Right ventricle myocardium superior (tissue), 1 donor: ENCODE measurements at regions not wholly inside any gene's neighbourhood (a gene's known extent, or its start where the extent isn't known, plus 50 kb on each side); places are given as distances from the start of the nearest gene placed in this dataset.

Source experiments
- ATAC-seq: fragments of 200-7000 bp; cut with Tn5 transposase; one replicate; pipeline ENCODE4 v1.9.1; 2020; ENCODE audit warnings: mild to moderate bottlenecking; ENCODE audit not compliant: poor library complexity
- DNase-seq: peaks from one replicate; pipeline ENCODE4 v3.0.0-alpha.2; 2020
- intact Hi-C: fragments of 100-400 bp; cut with DNase I; formaldehyde crosslinking; loops from one replicate; pipeline ENCODE4 v1.11.2; 2022
- donor health status: DM: no; HTN: yes; CAD: no; lungs with severe emphysema.

DNA sequence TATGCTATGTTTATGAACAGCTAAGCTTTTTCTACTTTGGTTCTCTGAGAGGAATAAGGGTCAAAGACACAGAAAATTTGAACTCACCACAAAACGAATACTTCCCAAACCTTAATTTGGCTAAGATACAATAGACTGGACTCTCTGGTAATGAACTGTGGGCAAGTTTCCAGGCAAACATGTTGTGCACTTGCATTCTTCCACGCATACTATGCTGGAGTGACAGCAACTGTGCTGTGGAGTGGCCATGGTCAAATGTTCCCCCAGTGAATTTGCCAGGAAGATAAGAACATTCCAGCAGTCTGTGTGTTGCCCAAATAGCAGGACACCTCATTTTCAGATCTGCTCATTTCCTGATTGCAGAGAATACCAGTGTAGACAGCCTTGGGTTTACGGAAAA lies 275.3 kb upstream of the IL12B start:
- ATAC-seq, result peak; percentile 97

DNA sequence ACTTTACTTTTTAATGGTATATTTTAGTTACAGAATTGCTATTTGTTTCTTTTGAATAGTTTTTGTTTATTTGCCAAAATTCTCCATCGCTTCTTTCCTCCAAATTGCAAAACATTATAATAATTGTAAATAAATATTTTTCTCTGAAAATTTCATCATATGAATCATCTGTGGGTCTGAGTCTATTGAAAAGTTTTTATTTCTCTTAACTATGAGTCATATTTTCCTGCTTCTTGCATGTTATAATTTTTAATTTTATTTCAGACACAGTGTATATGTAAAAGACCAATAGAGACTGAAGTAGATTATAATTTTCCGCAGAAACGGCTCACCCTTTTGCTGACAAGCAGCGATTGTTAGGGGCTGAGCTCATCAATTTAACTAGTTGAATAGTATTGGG lies 279.1 kb upstream of the IL12B start:
- ATAC-seq, result no peak
- intact Hi-C loops, result no loop called here
- no peak for DNase-seq

More for the DNA sequence above, 275.3 kb upstream of the IL12B start:
- peak; percentile 31 for DNase-seq
- intact Hi-C loops, result no loop called here

- intact Hi-C loops, result no loop called here
- ATAC-seq (no peak), DNase-seq (no peak)
Observed at GRCh38 chr5:159610966-159611579, 280.8 kb upstream of the IL12B start.

GRCh38 chr5:159616952-159617351 lies 286.7 kb upstream of the IL12B start:
- intact Hi-C loops, result no loop called here
- DNase-seq, result no peak
- ATAC-seq, result no peak

DNA sequence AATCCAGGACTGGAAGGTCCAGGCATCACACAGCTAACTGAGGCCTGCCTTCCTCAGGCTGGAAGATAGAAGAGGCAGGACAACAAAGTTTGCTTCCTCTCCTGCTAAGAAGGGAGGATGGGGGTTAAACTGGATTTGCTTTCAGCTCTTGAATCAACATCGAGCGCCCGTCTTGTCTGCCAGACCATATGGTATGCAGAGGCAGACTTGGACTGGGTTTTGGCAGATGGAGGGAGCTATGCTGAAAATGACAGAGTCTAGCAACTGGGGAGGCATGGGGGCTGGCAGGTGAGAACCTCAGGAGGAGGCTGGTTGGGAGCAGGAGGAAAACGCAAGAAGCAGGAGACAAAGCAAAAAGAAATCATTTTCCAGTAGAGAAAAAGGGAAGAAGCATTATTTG lies 289.5 kb upstream of the IL12B start:
- intact Hi-C loops, result no loop called here
- DNase-seq, result no peak
- no peak for ATAC-seq

DNA sequence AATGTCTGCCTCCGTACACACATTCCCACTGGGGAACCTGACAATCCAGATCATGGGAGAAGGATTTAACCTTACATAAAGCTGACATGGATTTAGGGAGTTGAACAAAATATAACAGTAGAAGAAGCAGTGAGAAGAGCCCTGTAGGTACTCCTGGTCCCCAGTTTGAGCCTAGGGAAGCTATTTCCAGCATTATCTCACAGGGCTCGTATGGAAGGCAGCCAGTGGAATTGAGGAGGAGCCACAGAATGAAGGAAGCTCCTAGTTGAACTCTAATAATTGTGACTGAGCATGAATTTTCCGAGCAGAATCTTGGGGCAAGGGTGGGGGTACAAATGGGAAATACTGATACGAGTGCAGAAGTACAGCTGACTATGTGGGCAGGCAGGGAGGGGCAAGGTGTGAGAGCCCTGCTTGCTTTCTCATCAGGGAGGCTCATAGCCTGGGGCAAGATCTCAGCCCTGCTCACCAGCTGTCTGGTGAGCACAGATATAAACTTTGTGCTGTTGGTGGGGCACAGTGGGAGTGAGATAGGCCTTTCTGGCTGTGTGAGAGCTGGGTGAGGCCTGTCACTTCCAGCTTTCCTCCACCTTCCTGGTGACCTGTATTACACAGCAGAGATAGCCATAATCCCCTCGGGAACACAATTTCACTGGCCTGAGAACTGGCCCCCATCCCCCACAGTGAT lies 290.7 kb upstream of the IL12B start:
- DNase-seq (no peak), ATAC-seq (peak; percentile 76)
- intact Hi-C loops, result no loop called here

DNA sequence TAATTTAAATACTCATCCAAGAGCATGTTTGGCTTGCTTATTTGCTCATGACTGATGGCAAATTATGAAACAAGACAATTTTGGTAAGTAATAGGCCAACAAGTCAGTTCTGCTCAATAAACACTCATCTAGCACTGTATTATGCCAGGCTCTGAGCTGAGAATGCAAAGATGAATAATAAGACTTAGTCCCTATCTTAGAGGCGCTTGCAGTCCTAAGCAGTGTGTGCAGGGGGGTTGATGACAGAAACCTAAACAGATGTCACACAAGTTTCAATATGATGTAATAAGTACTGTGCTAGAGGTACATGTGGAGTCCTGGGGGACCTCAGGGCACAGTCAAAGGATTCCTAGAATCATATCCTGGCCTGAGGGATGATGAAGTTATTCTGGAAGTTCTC lies 287.6 kb upstream of the ADRA1B start:
- intact Hi-C loops, result no loop called here
- ATAC-seq, result no peak
- no peak for DNase-seq

- DNase-seq (no peak), ATAC-seq (no peak)
- intact Hi-C loops, result no loop called here
Observed at GRCh38 chr5:159629158-159629557, 287.1 kb upstream of the ADRA1B start.

DNA sequence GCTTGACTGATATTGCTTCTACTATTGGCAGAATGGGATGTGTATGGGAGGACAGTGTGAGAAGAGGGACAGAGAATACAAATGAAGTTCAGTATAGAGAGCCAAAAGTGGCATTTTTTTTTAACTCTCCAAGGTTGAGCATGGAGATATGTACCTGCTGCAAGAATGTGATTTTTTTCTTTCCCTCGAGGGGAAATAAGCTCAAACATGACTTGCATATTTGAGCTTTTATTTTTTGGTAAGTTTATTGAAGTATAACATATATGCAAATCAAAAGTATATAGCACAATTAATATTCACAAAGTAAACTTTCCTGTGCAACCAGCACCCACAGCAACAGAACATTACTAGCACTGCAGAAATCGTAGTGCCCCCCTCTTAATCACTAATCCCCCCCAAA lies 285.7 kb upstream of the ADRA1B start:
- DNase-seq (no peak), ATAC-seq (no peak)
- intact Hi-C loops, result no loop called here

GRCh38 chr5:159631001-159631400 lies 285.3 kb upstream of the ADRA1B start:
- no peak for ATAC-seq
- intact Hi-C loops, result no loop called here
- DNase-seq, result no peak

DNA sequence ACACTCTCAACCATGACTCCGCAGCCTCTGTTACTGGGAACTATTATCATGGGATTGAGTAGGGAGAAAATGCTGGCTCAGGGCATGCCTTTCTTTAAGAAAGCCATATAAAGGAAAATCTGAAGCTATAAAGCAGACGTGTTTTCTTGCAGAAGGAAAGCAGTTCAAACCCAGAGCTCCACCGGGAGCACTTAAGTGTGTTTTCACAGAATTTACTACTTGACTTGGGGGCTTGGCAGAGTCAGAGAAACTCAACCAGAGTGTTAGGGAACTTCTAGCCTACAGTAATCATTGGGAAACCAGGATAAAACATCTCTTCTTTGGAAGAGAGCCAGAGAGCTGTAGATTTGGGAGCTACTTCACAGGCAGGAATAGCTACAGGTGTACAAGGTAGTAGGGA lies 283.4 kb upstream of the ADRA1B start:
- DNase-seq (no peak), ATAC-seq (no peak)
- intact Hi-C loops, result no loop called here

DNA sequence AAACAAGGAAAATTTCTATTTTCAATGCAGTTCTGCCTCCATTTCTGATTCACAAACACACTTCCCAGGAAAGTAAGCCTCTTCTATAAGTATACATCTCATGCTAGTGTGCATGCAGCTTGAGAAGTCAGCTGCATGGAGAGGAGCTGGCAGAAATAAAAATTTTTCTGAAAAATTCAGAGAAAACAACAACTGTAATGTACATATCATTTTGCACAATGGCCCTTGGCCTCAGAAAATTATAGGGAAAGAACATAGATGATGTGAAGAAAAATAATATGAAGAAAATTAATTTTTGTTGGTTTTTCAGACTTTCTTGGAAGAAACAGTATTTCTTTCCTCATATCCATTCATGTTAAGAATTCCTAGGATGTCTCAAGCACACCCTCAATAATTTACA lies 277.8 kb upstream of the ADRA1B start:
- no peak for DNase-seq
- no peak for ATAC-seq
- intact Hi-C loops, result no loop called here

DNA sequence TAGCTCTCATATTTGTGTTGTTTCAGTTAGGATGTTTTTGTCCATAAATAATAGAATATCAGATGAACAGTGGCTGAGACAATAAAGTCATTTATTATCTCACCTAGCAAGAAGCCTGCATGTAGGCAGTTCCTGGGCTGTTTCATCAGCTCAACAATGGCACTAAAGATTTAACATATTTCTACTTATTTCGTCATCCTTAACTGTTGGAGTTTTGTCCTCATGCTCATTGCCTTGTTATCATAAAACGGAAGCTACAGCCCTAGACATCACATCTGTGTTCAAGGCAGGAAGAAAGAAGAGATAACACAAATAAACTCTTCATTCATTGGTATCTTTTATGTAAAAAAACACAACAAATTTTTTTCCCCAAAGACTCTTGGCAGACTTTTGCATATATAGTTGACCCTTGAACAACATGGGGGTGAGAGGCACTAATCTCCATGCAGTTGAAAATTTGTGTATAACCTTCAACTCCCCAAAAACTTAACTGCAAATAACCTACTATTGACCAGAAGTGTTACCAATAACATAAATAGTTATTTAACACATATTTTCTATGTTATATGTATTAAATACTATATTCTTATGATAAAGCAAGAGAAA lies 277.2 kb upstream of the ADRA1B start:
- DNase-seq, result no peak
- ATAC-seq, result no peak
- intact Hi-C loops, result no loop called here

DNA sequence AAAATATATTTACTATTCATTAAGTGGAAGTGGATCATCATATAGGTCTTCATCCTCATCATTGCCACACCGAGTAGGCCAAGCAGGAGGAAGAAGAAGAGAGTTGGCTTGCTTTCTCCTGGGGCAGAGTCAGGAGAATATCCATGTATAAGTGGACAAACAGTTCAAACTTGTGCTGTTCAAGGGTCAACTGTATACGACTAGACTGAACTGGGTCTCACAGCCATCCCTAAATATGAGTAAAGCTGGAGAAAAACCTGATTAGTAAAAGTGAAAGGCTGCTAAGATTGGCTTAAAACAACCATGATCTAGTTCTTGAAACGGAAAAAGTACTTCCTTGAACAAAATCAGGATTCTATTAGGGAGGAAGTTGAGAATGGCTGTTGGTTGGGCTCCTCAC lies 276.7 kb upstream of the ADRA1B start:
- intact Hi-C loops, result no loop called here
- ATAC-seq, result no peak
- DNase-seq, result no peak

GRCh38 chr5:159640446-159640845 lies 275.8 kb upstream of the ADRA1B start:
- no peak for DNase-seq
- no peak for ATAC-seq
- intact Hi-C loops, result no loop called here

- intact Hi-C loops, result no loop called here
- ATAC-seq (no peak), DNase-seq (no peak)
Observed at GRCh38 chr5:159640921-159641320, 275.4 kb upstream of the ADRA1B start.

- intact Hi-C loops, result no loop called here
- DNase-seq, result peak; percentile 57
- peak; percentile 70 for ATAC-seq
Observed at GRCh38 chr5:159641371-159642039, 274.8 kb upstream of the ADRA1B start.

GRCh38 chr5:159642379-159642778 lies 273.9 kb upstream of the ADRA1B start:
- intact Hi-C loops, result no loop called here
- no peak for DNase-seq
- ATAC-seq, result no peak

GRCh38 chr5:159644053-159644452 lies 272.2 kb upstream of the ADRA1B start:
- ATAC-seq, result peak; percentile 53
- intact Hi-C loops, result no loop called here
- DNase-seq, result no peak
